ENCODE measurements at regions not wholly inside any gene's neighbourhood (a gene's known extent, or its start where the extent isn't known, plus 50 kb on each side); places are given as distances from the start of the nearest gene placed in this dataset.
"Not testable (repeated sequence)": the region's sequence is repeated elsewhere in the genome, so short reads cannot be mapped to it uniquely, and the experiment has no call there.

DNA sequence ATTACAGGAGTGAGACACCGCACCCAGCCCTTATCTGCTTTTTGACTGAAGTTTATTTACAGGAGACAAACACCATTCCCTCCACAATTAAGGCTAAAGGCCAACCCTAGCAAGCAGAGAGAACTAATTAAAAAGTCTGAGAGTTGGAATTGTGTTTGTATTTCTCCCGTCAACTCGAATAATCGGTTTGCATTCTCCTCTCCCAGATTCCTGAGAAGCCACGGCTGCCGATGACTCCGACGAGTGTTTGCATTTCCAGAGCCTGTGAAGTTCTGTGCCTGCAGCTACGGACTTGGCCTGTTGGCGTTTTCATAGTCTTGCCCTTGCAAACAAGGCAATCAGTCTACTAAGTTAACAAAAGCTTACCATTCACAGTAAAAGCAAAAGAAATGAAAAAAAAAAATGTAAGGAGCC lies 73.2 kb upstream of the NUP50 start:
- no peak overlapping the region for H3K4me3 Mint-ChIP-seq
- no peak overlapping the region for H3K27ac Mint-ChIP-seq
- no peaks in the 10 kb centered on the region for H3K9me3 Mint-ChIP-seq
- no peaks in the 10 kb centered on the region for H3K4me1 Mint-ChIP-seq
- peaks cover 18% of the 10 kb centered on the region for H3K27me3 Mint-ChIP-seq
- ATAC-seq (no peak), DNase-seq (no peak)

DNA sequence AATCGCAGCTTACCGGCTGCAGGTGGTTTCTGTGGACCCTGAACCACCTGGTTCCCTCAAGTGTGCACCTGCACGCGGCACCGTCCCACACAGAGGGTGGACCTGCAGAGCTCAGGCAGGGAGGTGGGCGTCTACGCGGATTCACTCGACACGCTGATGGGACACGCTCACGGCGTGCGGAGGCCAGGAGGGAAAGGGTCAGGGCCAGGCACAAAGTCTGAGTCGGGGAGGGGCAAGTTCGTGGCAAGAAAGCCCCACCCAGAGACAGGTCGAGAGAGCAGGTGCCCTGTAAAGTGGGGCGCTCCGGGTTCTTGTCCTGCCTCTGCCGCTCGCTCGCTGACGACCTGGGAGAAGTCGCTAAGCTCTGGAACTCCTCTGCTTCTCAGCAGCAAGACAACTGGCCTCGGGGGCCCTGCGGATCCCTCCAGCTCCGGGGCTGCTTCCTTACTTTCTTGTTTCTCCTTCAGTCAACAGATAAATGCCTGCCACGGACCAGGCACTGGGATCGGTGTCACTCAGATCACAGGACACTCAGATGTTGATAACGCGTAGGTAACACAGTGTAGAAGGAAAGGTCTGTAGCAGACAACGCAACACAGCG lies 72.4 kb upstream of the NUP50 start:
- H3K4me1 Mint-ChIP-seq = no peaks in the 10 kb centered on the region
- no peaks in the 10 kb centered on the region for H3K9me3 Mint-ChIP-seq
- DNase-seq (no peak), ATAC-seq (no peak)
- H3K27me3 Mint-ChIP-seq = peaks cover 26% of the 10 kb centered on the region
- H3K4me3 Mint-ChIP-seq = no peak overlapping the region
- no peak overlapping the region for H3K27ac Mint-ChIP-seq

DNA sequence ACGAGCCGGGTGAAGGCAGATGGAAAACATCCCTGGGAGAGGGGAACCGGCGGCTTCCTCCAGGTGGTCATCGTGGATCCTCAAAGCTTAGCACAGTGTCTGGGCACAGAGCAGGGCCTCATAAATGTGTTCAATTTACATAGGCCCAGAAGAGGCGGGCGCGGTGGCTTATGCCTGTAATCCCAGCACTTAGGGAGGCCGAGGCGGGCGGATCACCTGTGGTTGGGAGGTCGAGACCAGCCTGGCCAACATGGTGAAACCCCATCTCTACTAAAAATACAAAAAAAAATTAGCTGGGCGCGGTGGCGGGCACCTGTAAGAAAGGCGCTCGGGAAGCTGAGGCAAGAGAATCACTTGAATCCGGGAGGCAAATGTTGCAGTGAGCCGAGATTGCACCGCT lies 71.8 kb upstream of the NUP50 start:
- H3K27me3 Mint-ChIP-seq = peaks cover 30% of the 10 kb centered on the region
- ATAC-seq, DNase-seq, H3K4me3 Mint-ChIP-seq, H3K9me3 Mint-ChIP-seq, H3K4me1 Mint-ChIP-seq, H3K27ac Mint-ChIP-seq: not testable (repeated sequence)

DNA sequence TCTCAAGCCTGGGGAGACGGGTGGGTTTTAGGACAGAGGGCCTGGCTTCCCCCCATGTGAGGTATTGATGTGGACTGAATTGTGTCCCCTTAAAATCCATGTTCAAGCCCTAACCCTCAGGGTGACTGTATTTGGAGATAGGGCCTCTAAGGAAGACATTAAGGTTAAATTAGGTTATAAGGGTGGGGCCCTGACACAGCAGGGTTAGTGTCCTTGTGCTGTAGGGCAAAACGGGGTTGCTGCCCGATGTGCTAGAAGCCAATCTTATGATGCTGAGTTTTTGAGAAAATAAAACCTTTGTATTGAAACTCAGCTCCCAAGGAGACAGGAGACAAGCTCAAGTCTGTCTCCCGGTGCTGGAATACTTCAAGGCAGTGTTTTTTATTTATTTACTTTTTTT lies 71.1 kb upstream of the NUP50 start:
- DNase-seq (no peak), ATAC-seq (no peak)
- Mint-ChIP-seq H3K27me3 (peaks cover 37% of the 10 kb centered on the region), H3K9me3 (no peaks in the 10 kb centered on the region), H3K4me1 (no peaks in the 10 kb centered on the region), H3K27ac (no peak overlapping the region), H3K4me3 (no peak overlapping the region)

DNA sequence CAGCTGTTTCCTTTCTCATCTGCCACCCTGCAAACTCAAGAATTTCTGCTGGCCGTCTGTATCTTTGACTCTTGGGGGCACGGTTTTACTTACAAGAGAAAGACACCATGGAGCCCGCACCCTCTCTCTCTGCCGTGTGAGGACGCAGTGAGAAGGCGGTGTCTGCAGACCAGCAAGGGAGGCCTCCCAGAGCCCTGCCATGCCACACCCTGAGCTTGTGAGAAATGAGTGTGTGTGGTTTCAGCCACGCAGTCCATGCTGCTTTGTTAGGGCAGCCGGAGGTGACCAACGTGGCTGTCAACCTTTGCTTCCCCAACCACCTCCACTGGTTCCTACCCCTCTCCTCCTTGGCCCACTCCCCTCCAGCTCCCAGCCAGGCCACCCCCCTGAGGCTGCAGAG lies 70.1 kb upstream of the NUP50 start:
- H3K27me3 Mint-ChIP-seq = peaks cover 37% of the 10 kb centered on the region
- no peak overlapping the region for H3K27ac Mint-ChIP-seq
- no peaks in the 10 kb centered on the region for H3K4me1 Mint-ChIP-seq
- DNase-seq = no peak
- H3K4me3 Mint-ChIP-seq = no peak overlapping the region
- H3K9me3 Mint-ChIP-seq = no peaks in the 10 kb centered on the region
- no peak for ATAC-seq

DNA sequence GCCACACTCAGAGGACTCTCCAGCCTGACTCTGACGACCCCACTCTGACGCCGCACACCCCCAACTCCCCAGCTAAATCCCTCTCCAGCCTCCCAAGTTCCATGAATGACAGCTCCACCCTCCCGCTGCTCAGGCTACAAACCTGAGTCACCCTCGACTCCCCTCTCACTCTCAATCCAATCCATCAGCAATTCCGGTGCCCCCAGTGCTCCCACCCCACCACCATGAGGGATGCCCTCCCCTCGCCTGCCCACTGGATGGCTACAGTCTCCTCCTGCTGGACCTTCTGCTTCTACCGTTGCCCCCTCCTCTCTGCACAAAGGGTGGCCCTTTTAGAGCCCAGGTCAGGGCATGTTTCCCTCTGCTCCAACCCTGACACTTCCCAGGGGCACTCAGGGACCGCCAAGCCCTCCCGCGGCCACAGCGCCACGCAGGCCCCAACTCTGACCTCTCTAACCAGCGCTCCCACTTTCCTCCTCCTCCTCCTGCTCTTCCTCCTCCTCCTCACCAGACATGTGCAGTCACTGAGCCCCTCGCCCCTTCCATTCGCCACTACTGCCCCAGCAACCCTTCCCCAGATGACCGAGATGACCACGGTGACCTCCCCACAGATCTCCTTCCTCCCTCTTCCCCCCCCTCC lies 69.5 kb upstream of the NUP50 start:
- Mint-ChIP-seq H3K9me3 (no peaks in the 10 kb centered on the region), H3K27me3 (peaks cover 37% of the 10 kb centered on the region), H3K4me1 (no peaks in the 10 kb centered on the region), H3K4me3 (no peak overlapping the region), H3K27ac (peak overlapping the region in 1 of 2 donors; percentile 65)
- DNase-seq (no peak), ATAC-seq (no peak)

DNA sequence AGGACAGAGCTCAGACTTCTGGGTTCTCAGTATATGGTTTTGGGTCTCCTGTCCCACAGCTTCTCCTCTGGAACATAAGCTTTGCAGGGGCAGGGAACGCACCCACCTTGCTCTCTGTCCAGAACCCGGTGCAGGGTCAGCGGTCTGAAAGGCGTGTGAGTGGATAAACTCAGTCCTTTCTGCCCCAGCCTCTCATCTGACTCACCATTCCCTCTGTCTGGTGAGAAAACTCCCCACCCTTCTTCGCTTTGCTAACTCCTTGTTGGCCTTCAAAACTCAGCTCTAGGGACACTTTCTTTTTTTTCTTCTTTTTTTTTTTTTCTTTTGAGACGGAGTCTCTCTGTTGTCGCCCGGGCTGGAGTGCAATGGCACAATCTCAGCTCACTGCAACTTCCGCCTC lies 68.9 kb upstream of the NUP50 start:
- Mint-ChIP-seq H3K4me3 (no peak overlapping the region), H3K27me3 (peaks cover 42% of the 10 kb centered on the region), H3K4me1 (no peaks in the 10 kb centered on the region), H3K9me3 (no peaks in the 10 kb centered on the region), H3K27ac (no peak overlapping the region)
- no peak for ATAC-seq
- no peak for DNase-seq

DNA sequence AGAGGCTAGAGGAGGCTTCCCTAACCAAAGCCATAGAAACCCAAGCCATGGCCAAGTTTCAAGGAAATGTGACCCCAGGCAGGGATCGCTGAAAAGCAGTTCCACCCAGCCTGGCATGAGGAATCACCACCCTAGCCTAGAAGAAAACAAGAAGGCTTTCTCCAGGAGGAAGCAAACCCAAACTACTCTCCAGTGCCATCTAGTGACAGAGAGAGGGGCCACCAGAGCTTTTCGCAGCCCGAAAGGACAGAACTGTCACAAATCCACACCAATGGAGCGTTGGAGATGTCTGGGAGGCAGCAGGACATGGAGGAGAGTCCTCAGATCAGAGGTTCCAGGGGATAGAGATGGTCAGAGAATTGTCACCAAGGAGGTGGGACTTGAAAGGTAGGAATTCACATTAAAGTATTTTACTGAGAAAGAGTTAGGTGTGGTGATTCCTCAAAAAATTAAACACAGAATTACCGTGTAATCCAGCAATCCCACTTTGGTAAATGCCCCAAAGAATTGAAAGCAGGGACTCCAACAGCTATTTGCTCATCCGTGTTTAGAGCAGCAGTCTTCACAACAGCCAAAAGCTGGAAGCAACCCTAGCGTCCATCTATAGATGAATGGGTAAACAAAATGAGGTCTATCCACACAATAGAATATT lies 67.3 kb upstream of the NUP50 start:
- Mint-ChIP-seq H3K27ac (no peak overlapping the region), H3K9me3 (no peaks in the 10 kb centered on the region), H3K4me1 (no peaks in the 10 kb centered on the region), H3K27me3 (peaks cover 51% of the 10 kb centered on the region), H3K4me3 (no peak overlapping the region)
- ATAC-seq (peak; percentile 39), DNase-seq (peak; percentile 43 to 52)

DNA sequence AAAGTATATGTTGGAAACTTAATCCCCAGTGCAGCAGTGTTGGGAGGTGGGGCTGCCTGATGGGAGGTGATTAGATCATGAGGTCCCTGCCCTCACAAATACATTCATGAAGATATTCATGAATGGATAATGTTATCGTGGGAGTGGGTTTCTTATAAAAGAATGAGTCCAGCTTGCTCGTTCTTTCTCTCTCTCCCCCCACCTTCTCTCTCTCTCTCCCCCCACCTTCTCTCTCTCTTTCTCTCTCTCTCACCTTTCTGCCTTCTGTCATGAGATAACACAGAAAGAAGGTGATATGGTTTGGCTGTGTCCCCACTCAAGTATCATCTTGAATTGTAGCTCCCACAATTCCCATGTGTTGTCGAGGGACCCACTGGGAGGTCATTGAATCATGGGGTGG lies 66.7 kb upstream of the NUP50 start:
- Mint-ChIP-seq H3K27me3 (peaks cover 52% of the 10 kb centered on the region), H3K4me1 (no peaks in the 10 kb centered on the region), H3K9me3 (no peaks in the 10 kb centered on the region), H3K4me3 (no peak overlapping the region), H3K27ac (no peak overlapping the region)
- ATAC-seq (no peak), DNase-seq (no peak)

DNA sequence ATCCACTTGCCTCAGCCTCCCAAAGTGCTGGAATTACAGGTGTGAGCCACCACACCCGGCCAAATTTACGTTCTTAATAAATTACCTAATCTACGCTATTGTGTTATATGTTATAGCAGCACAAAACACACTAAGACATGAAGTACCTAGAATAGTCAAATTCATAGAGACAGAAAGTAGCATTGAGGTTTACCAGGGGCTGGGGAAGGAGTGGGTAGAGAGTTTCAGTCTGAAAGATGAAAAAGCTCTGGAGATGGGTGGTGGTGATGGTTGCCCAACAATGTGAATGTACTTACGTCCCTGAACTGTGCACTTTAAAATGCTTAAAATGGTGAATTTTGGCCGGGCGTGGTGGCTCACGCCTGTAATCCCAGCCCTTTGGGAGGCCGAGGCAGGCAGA lies 65.7 kb upstream of the NUP50 start:
- Mint-ChIP-seq H3K27me3 (peaks cover 62% of the 10 kb centered on the region), H3K4me3 (no peak overlapping the region), H3K4me1 (no peaks in the 10 kb centered on the region), H3K9me3 (no peaks in the 10 kb centered on the region), H3K27ac (no peak overlapping the region)
- DNase-seq (no peak), ATAC-seq (no peak)

DNA sequence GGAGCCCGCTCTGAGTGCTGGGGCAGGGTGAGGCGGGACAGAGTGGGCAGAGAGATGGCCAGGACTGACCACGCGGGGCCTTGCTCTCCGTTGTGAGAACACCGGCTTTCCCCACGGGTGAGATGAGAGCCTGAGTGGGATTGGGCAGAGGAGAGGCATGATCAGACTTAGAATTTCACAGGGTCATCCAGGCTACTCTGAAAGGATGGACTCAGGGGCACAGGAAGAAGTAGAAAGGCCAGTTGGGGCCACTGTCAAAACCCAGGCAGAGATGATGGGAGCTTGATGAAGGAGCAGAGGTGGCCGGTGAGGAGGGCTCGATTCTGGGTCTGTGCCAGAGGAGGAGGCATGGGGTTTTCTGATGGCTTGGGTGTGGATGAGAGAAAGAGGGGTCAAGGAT lies 63.8 kb upstream of the NUP50 start:
- Mint-ChIP-seq H3K27ac (no peak overlapping the region), H3K4me1 (no peaks in the 10 kb centered on the region), H3K27me3 (peaks cover 66% of the 10 kb centered on the region), H3K4me3 (no peak overlapping the region), H3K9me3 (no peaks in the 10 kb centered on the region)
- ATAC-seq (no peak), DNase-seq (no peak)

DNA sequence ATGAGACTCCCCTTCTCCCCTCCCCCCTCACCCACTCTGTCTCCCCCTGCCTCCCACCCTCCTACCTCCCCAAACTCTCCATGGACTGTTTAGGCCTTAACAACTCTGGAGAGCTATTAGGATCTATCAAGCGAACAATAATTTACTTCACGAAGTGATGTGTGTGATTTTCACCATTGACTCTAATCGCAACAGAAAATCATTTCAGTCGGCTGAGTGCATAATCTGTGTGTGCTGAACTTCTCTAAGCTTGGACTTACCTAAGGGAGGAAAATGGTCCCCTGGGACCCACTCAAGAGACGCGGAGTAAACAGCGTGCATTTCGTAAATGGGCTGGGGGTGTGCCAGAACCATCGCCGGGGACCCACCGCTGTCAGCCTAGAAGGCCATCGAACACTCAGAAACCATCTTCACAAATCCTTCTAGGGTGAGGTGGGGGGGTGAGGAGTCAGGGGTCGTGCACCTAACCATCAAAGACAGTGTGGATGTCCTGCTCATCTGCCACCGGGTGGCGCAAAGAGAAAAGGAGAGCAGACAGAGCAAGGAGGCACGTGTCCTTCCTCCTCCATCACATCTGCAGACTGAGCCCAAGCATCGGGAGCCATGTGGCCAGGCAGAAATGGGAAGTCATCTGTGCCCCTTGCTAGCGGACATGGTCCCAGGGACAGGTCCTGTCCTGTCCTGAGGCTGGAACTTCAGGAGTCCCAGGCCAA lies 62.1 kb upstream of the NUP50 start:
- Mint-ChIP-seq H3K4me3 (no peak overlapping the region), H3K27me3 (peaks cover 50% of the 10 kb centered on the region), H3K27ac (no peak overlapping the region), H3K4me1 (no peaks in the 10 kb centered on the region), H3K9me3 (no peaks in the 10 kb centered on the region)
- ATAC-seq (peak; percentile 80), DNase-seq (peak in 1 of 2 donors; percentile 54)

DNA sequence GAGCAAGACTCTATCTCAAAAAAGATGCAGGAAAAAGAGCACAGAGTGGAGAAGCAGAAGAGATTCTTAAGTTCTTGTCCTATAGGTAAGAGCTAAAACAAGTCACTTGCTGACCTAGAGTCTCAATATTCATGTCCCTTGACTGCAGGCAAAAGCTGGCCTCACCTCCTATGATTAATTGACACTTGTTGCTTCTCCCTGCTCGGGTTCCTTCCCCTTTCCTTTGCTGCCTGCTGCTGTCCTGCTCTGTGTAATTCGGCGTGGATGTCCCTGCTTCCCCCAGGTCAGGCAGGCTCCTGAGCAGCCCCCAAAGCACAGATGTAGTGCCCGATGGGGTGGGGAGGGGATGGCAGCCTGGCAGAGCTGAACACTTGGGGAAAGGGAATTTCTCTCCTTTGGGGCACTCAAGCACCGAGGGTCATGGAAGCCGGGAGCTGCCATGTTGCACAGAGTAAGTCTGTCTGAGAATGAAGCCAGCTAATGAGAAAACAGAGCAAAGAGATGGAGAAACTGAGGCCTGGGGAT lies 60.8 kb upstream of the NUP50 start:
- Mint-ChIP-seq H3K4me1 (no peaks in the 10 kb centered on the region), H3K27me3 (peaks cover 41% of the 10 kb centered on the region), H3K4me3 (no peak overlapping the region), H3K9me3 (no peaks in the 10 kb centered on the region), H3K27ac (peak overlapping the region in 1 of 2 donors; percentile 69)
- no peak for ATAC-seq
- no peak for DNase-seq

DNA sequence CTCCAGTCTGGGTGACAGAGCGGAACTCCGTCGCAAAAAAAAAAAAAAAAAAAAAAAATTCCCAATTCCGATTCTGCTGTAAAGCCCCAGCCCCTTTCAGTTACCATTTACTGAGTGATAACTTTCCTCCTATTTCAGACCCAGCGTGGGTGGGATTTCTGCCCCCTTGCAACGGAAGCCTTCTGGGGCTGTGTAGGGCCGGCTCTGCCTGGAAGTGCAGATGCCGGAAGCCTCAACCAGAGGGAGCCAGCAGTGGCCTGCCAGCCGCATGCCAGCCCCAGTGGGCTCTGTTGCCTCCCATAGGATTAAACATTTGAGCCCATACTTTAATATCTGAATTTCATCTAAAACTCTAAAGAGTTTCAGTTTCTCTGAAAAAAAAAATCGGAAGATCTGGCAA lies 60.0 kb upstream of the NUP50 start:
- Mint-ChIP-seq H3K27ac (no peak overlapping the region), H3K4me1 (no peaks in the 10 kb centered on the region), H3K9me3 (no peaks in the 10 kb centered on the region), H3K27me3 (peaks cover 41% of the 10 kb centered on the region), H3K4me3 (no peak overlapping the region)
- DNase-seq (no peak), ATAC-seq (no peak)

DNA sequence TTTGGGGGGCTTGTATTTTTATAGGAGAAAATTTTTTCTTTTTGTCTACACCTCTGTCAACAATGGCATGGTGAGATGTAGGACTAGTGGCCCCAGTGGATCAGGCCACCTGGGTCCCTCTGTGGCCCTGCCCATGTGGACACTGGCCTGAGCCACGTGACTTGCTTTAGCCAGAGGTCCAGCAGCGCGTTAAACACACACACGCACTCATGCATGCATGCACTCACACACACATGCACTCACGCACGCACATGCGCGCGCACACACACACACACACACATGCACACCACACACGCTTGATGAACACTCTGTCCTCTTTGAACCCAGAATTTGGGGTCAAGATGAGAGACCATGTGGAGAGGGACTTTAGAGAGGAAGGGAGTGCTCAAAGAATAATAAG lies 59.4 kb upstream of the NUP50 start:
- H3K4me3 Mint-ChIP-seq = no peak overlapping the region
- no peaks in the 10 kb centered on the region for H3K9me3 Mint-ChIP-seq
- ATAC-seq = no peak
- no peak overlapping the region for H3K27ac Mint-ChIP-seq
- H3K4me1 Mint-ChIP-seq = no peaks in the 10 kb centered on the region
- no peak for DNase-seq
- peaks cover 41% of the 10 kb centered on the region for H3K27me3 Mint-ChIP-seq

DNA sequence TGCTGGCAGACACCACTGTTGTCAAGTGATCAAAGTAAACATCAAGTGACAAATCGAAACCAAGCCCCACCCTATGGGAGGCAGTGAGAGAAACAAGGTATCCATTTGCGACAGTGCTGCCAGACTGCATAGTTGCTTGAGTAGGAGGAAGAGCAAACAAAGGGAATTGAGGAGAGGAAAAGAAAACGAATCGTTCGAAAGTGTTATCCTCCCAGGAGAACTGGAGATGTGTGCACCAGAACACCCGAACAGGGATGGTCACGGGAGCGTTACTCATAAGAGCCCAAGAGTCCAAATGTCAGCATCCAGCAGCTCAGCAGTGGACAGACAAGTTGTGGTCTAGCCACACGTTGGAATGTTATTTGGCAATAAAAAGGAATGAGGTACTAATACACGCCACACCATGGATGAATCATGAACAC lies 58.4 kb upstream of the NUP50 start:
- DNase-seq = no peak
- H3K4me1 Mint-ChIP-seq = no peaks in the 10 kb centered on the region

More for the DNA sequence above, 58.4 kb upstream of the NUP50 start:
- no peak for ATAC-seq
- Mint-ChIP-seq H3K4me3 (no peak overlapping the region), H3K27me3 (peaks cover 32% of the 10 kb centered on the region), H3K27ac (no peak overlapping the region), H3K9me3 (no peaks in the 10 kb centered on the region)

Measured in stimulated activated naive CD8-positive, alpha-beta T cell treated with anti-CD3 and anti-CD28 coated beads, Interleukin-15, amount 100 ng/mL, for 72 hours (primary cell).